C4-2B (cell line): ENCODE measurements at regions not wholly inside any gene's neighbourhood (a gene's known extent, or its start where the extent isn't known, plus 50 kb on each side); places are given as distances from the start of the nearest gene placed in this dataset.

ENCODE experiments used
- H3K27ac ChIP-seq: fragments of 450-650 bp; 2 replicates; pipeline ENCODE4 v1.5.1; 2017
- ZFX ChIP-seq: fragments of 450-650 bp; IDR thresholded peaks from 2 replicates; pipeline ENCODE4 v1.6.1; 2017
- TF ChIP-seq, protein P1 (sequence below): fragments of 450-650 bp; conservative IDR thresholded peaks from 2 replicates; pipeline ENCODE4 v1.5.1; 2017; ENCODE audit warnings: mild to moderate bottlenecking

DNA sequence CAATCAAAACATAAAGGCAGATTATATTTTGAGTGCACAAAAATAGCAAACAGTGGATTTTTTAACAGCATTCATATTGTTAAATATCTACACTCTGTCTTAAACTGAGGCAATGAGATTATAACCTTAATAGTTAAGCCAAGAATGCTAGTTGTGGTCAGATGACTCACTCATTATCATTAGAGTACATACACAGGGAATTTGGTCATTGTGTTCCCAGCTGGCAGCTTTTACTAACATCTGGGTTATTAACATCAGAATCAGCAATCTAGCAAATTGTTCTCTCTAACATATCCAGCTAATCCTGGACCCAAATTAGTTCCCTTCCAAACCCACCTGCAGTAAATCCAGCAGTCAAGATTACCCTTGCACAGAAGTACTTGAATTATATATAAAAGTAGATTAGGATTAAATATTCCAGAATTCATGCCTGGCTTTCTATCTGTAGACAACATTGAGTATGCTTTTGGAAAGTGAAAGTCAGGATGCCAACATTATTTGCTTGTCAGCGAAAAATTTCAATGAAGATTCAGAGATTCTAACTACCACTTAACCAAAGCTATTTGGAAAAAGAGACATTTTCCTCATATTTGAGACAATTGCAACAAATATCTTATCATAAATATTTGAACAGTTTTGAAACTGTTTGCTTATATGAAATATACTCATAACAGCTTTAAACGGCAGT lies 1035.6 kb upstream of the PHF14 start:
- H3K27ac ChIP-seq: no peak overlapping the region
- no peak for TF ChIP-seq ZFX
- TF ChIP-seq, protein P1, sequence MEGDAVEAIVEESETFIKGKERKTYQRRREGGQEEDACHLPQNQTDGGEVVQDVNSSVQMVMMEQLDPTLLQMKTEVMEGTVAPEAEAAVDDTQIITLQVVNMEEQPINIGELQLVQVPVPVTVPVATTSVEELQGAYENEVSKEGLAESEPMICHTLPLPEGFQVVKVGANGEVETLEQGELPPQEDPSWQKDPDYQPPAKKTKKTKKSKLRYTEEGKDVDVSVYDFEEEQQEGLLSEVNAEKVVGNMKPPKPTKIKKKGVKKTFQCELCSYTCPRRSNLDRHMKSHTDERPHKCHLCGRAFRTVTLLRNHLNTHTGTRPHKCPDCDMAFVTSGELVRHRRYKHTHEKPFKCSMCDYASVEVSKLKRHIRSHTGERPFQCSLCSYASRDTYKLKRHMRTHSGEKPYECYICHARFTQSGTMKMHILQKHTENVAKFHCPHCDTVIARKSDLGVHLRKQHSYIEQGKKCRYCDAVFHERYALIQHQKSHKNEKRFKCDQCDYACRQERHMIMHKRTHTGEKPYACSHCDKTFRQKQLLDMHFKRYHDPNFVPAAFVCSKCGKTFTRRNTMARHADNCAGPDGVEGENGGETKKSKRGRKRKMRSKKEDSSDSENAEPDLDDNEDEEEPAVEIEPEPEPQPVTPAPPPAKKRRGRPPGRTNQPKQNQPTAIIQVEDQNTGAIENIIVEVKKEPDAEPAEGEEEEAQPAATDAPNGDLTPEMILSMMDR: no peak

DNA sequence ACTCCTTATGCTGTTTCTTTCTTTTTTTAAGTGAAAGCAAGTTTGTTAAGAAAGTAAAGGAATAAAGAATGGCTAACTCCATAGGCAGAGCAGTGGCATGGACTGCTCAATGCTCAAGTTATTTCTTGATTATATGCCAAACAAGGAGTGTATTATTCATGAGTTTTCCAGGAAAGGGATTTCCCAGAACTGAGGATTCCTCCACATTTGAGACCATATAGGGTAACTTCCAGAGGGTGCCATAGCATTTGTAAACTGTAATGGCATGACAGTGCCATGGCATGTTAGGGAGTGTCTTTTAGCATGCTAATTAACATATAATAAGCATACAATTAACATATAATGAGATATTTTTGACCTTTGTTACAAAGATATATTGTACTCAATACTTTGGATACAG lies 1034.5 kb upstream of the PHF14 start:
- no peak for TF ChIP-seq ZFX
- TF ChIP-seq, protein P1: no peak
- H3K27ac ChIP-seq: no peak overlapping the region

DNA sequence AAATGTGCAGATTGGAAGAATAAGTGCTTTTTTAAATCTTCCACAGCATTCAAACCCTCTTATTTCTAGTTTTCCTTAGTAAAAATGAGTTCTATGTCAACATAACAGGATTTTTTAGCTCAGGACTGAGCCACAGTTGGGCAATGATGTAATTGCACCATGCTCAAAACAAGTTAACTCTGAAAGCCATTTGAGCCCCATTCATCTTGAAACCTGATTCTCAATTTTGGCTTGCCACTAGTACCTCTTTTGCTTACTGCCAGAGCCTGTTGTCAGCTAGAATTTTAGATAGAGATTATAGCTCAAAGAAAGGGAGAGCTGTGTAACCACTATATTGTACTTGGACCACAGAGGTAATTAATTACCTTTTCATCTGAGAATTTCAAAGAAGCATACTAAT lies 1028.5 kb upstream of the PHF14 start:
- TF ChIP-seq, protein P1: no peak
- H3K27ac ChIP-seq: no peak overlapping the region

DNA sequence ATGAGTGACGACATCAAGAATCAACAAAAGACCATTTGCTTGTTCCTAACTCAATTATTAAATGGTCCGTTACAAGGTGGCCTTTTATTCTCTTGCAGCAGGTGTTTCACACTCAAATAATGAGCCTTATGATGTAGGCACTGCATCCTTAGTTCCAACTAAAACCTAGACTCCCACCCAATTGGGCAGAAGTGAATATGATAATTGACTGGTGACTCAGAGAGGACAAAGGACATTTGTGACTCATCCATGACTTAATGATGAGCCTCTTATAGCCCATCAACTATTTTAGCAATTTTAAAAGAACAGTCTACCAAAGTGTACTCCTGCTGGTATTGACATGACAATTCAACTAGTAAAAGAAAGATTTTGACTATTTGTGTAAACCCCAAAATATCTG lies 1027.8 kb upstream of the PHF14 start:
- no peak overlapping the region for H3K27ac ChIP-seq
- TF ChIP-seq, protein P1: no peak
- no peak for TF ChIP-seq ZFX

DNA sequence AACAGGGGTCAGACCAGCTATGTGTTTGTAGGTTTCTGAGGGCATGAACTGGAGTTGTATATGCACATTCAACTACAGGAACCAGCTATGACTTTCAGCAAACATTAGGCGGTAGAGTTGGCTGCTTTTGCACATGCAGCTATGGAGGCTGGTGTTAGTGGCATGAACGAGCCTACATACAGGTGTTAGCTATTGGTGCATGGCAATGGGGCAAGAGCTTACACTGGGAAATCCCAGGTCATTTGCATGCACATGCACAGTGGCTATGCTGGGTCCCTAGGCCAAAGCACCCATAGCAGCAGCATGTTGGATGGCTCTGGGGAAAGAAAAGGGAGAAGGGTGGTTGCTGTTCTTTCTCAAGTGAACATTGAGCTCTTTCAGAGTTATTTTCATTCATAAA lies 1018.5 kb upstream of the PHF14 start:
- no peak for TF ChIP-seq ZFX
- TF ChIP-seq, protein P1: no peak
- no peak overlapping the region for H3K27ac ChIP-seq

DNA sequence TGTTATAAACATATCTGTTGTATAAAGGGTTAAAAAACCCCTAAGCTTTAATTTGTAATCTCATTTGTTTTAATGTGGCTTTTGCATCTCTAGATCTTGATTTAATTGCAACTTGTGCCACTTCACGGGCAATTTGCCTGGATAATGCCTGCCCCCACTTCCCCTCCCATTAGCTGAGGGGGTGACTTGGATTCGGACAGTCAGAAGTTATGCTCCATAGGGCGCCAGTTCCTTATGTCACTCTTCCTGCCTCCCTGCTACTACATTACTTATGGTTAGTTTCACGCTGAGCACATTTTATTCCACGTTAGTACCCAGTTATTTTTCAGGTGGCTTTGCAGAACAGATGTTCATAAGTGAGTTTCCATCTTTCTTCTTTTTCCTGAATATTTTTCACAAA lies 1015.2 kb upstream of the PHF14 start:
- H3K27ac ChIP-seq: no peak overlapping the region
- TF ChIP-seq, protein P1: no peak
- no peak for TF ChIP-seq ZFX

DNA sequence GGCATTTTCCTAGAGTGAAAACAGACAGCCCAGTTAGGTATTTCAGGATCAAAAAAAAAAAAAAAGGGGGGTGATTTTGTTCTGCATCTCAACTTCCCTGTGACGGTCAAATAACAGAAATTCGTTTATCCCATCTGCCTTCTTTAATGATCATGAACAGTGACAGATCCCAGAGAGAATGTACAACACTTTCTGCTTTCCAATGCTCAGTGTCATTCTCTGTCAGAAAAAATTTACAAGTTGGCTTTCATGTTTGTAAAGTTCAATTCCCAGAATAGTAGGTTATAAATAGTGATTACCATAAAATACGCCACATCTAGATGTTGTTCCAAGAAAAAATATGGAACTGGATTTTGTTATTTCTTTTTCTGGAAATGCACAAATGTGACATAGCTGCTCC lies 1013.2 kb upstream of the PHF14 start:
- no peak for TF ChIP-seq ZFX
- TF ChIP-seq, protein P1: no peak
- no peak overlapping the region for H3K27ac ChIP-seq
